HG03108 (cell line): ENCODE measurements at regions not wholly inside any gene's neighbourhood (a gene's known extent, or its start where the extent isn't known, plus 50 kb on each side); places are given as distances from the start of the nearest gene placed in this dataset.

ENCODE experiments used
- ATAC-seq: cut with Tn5 transposase; IDR thresholded peaks from one replicate; pipeline ENCODE4 v1.9.1; 2021; ENCODE audit warnings: moderate library complexity; ENCODE audit not compliant: unreplicated experiment

GRCh38 chr7:18401757-18402156 is 93.8 kb upstream of the HDAC9 start:
- no peak for ATAC-seq

- ATAC-seq: no peak
Observed at GRCh38 chr7:18402488-18403183, 92.9 kb upstream of the HDAC9 start.

- ATAC-seq: no peak
Observed at GRCh38 chr7:18405726-18406125, 89.8 kb upstream of the HDAC9 start.

- ATAC-seq: no peak
Observed at GRCh38 chr7:18407385-18407784, 88.2 kb upstream of the HDAC9 start.

- ATAC-seq: no peak
Observed at GRCh38 chr7:18408461-18408860, 87.1 kb upstream of the HDAC9 start.

- ATAC-seq: no peak
Observed at GRCh38 chr7:18408868-18409267, 86.7 kb upstream of the HDAC9 start.

GRCh38 chr7:18413447-18413846 is 82.1 kb upstream of the HDAC9 start:
- no peak for ATAC-seq

GRCh38 chr7:18414885-18415284 is 80.7 kb upstream of the HDAC9 start:
- ATAC-seq: no peak

GRCh38 chr7:18416988-18417387 is 78.6 kb upstream of the HDAC9 start:
- ATAC-seq: no peak

- no peak for ATAC-seq
Observed at GRCh38 chr7:18419456-18419855, 76.1 kb upstream of the HDAC9 start.

GRCh38 chr7:18420108-18420507 is 75.4 kb upstream of the HDAC9 start:
- ATAC-seq: no peak

- no peak for ATAC-seq
Observed at GRCh38 chr7:18420748-18421147, 74.8 kb upstream of the HDAC9 start.

GRCh38 chr7:18421297-18422002 is 74.1 kb upstream of the HDAC9 start:
- no peak for ATAC-seq

GRCh38 chr7:18425227-18425626 is 70.3 kb upstream of the HDAC9 start:
- ATAC-seq: no peak

- ATAC-seq: no peak
Observed at GRCh38 chr7:18425838-18426445, 69.6 kb upstream of the HDAC9 start.

GRCh38 chr7:18426564-18427226 is 68.9 kb upstream of the HDAC9 start:
- no peak for ATAC-seq

GRCh38 chr7:18429547-18429946 is 66.0 kb upstream of the HDAC9 start:
- no peak for ATAC-seq

GRCh38 chr7:18430810-18431209 is 64.7 kb upstream of the HDAC9 start:
- ATAC-seq: no peak

GRCh38 chr7:18434171-18434570 is 61.4 kb upstream of the HDAC9 start:
- no peak for ATAC-seq

- no peak for ATAC-seq
Observed at GRCh38 chr7:18437101-18437500, 58.4 kb upstream of the HDAC9 start.

GRCh38 chr7:18440934-18441333 is 54.6 kb upstream of the HDAC9 start:
- ATAC-seq: no peak

GRCh38 chr7:18444826-18445225 is 50.7 kb upstream of the HDAC9 start:
- no peak for ATAC-seq
